HPDE6-E6E7 (cell line): ENCODE measurements at regions not wholly inside any gene's neighbourhood (a gene's known extent, or its start where the extent isn't known, plus 50 kb on each side); places are given as distances from the start of the nearest gene placed in this dataset.
"Not testable (repeated sequence)": the region's sequence is repeated elsewhere in the genome, so short reads cannot be mapped to it uniquely, and the experiment has no call there.

Experiments
- DNase-seq: peaks from one replicate; pipeline ENCODE4 v3.0.0; 2011; ENCODE audit warnings: missing footprints; ENCODE audit errors: extremely low spot score

- no peak for DNase-seq
These were observed 91.4 kb upstream of the AFDN start for GRCh38 chr6:167735084-167735950.

GRCh38 chr6:167735951-167736288 is 90.8 kb upstream of the AFDN start:
- DNase-seq, result no peak

- no peak for DNase-seq
These were observed 90.1 kb upstream of the AFDN start for GRCh38 chr6:167736486-167737204.

GRCh38 chr6:167737205-167737830 is 89.4 kb upstream of the AFDN start:
- DNase-seq, result no peak

GRCh38 chr6:167738386-167738785 is 88.3 kb upstream of the AFDN start:
- DNase-seq, result no peak

GRCh38 chr6:167739721-167740475 is 86.8 kb upstream of the AFDN start:
- no peak for DNase-seq

GRCh38 chr6:167742719-167743303 is 83.9 kb upstream of the AFDN start:
- DNase-seq, result no peak

- no peak for DNase-seq
These were observed 81.7 kb upstream of the AFDN start for GRCh38 chr6:167744681-167745669.

GRCh38 chr6:167745670-167746389 is 80.9 kb upstream of the AFDN start:
- no peak for DNase-seq

GRCh38 chr6:167746390-167746907 is 80.3 kb upstream of the AFDN start:
- no peak for DNase-seq

GRCh38 chr6:167746975-167747374 is 79.7 kb upstream of the AFDN start:
- no peak for DNase-seq

- no peak for DNase-seq
These were observed 79.1 kb upstream of the AFDN start for GRCh38 chr6:167747645-167748044.

GRCh38 chr6:167748046-167748445 is 78.7 kb upstream of the AFDN start:
- no peak for DNase-seq

- no peak for DNase-seq
These were observed 78.0 kb upstream of the AFDN start for GRCh38 chr6:167748458-167749379.

GRCh38 chr6:167750956-167751358 is 75.8 kb upstream of the AFDN start:
- DNase-seq, result peak; percentile 51

GRCh38 chr6:167751579-167752115 is 75.1 kb upstream of the AFDN start:
- DNase-seq, result no peak

- DNase-seq, result not testable (repeated sequence)
These were observed 73.4 kb upstream of the AFDN start for GRCh38 chr6:167753281-167753680.

GRCh38 chr6:167754691-167755090 is 72.0 kb upstream of the AFDN start:
- no peak for DNase-seq
